GM10248 (cell line): ENCODE measurements at regions not wholly inside any gene's neighbourhood (a gene's known extent, or its start where the extent isn't known, plus 50 kb on each side); places are given as distances from the start of the nearest gene placed in this dataset.

Source experiments
- CTCF ChIA-PET: fragments of 300-600 bp; sonication (Branson Sonifier 250); formaldehyde crosslinking; extraction: SDS; loops from one replicate; lab custom pipeline; 2021; ENCODE audit warnings: antibody characterized with exemption; lab: Yijun Ruan, JAX
- POLR2A ChIA-PET: fragments of 350-650 bp; sonication (Branson Sonifier 250); formaldehyde crosslinking; extraction: SDS; loops from one replicate; lab custom pipeline; 2020; ENCODE audit warnings: antibody characterized with exemption; lab: Yijun Ruan, JAX
- DNase-seq: peaks from one replicate; pipeline ENCODE4 v3.0.0; 2012; ENCODE audit errors: extremely low spot score
- TF ChIP-seq, protein P1 (sequence below): IDR thresholded peaks from 2 replicates; pipeline ENCODE4 v1.5.1; 2012; ENCODE audit warnings: mild to moderate bottlenecking, low read depth; ENCODE audit errors: extremely low read depth, missing control alignments, control extremely low read depth

DNA sequence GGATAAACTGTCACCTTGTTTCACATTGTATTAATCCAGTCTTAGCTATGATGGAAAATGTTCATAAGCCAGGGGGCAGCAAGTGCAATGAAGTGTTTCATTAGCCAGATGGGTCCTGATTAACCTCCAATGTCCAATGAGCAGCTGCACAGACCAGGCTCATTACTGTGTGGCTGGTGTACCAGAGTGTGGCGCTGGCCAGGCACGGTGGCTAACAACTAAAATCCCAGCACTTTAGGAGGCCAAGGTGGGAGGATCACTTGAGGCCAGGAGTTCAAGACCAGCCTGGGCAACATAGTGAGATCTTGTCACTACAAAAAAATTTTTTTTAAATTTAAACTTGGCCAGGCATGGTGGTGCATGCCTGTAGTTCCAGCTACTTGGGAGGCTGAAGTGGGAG lies 201.7 kb upstream of the FOXQ1 start:
- CTCF ChIA-PET, result no interaction called here
- TF ChIP-seq, protein P1, sequence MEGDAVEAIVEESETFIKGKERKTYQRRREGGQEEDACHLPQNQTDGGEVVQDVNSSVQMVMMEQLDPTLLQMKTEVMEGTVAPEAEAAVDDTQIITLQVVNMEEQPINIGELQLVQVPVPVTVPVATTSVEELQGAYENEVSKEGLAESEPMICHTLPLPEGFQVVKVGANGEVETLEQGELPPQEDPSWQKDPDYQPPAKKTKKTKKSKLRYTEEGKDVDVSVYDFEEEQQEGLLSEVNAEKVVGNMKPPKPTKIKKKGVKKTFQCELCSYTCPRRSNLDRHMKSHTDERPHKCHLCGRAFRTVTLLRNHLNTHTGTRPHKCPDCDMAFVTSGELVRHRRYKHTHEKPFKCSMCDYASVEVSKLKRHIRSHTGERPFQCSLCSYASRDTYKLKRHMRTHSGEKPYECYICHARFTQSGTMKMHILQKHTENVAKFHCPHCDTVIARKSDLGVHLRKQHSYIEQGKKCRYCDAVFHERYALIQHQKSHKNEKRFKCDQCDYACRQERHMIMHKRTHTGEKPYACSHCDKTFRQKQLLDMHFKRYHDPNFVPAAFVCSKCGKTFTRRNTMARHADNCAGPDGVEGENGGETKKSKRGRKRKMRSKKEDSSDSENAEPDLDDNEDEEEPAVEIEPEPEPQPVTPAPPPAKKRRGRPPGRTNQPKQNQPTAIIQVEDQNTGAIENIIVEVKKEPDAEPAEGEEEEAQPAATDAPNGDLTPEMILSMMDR, result no peak
- POLR2A ChIA-PET, result no interaction called here
- DNase-seq, result no peak

DNA sequence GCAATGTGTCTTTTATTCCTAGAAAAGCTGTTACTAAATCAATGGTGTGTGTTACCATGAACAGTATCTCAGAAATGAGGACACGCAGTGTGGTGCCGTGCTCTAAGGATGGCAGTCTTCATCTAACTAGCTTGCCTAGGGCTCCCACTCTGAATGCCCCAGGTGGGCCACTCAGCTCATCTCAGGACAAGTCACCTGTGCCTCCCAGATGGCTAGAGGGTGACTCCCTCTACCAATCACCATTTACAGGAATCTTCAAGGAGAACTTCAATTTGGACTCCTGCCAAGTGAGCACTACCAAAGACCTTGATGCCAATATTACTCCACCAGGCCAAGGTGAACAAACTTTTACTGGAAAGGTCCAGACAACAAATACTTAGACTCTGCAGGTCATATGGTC lies 202.8 kb upstream of the FOXQ1 start:
- POLR2A ChIA-PET, result no interaction called here
- CTCF ChIA-PET, result no interaction called here
- TF ChIP-seq, protein P1, result no peak
- DNase-seq, result no peak

DNA sequence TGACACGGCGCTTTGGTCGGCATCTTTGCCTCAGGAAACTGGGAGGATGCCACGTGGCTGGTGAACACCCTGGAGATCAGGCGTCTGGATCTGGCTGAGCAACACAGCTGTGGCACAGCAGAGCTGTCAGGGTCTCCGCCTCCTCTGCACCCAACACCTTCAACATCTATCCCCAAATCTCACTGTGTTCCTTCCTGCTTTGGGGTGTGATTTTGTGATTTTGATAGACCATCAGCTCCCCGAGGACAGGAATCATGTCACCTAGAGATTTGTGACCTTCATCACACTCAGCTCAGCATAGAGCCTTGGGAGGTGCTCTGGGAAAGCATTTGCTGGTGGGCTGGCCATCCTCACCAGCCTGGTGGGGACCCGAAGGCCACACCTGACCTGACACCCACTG lies 203.7 kb upstream of the FOXQ1 start:
- ChIA-PET CTCF (no interaction called here), POLR2A (no interaction called here)
- DNase-seq, result no peak
- TF ChIP-seq, protein P1, result no peak

DNA sequence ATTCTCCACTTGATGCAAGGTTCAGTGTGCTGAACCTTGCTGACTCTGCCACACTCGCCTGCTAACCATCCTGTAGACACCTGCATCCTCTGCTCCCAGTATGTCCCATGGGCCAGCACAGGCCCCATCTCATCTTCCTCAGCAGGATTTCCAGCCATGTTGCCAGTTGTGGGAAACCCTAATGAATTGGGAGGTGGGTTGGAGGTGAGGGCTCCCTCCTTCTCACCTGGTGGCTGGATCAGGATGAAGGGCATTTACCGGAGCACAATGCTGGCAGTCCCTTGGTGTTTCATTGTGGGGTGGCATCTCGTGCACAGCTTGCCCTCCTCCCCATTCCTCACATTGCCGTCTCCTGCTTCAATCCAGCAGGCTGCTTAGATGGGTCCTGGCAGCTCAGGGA lies 204.3 kb upstream of the FOXQ1 start:
- ChIA-PET POLR2A (no interaction called here), CTCF (no interaction called here)
- TF ChIP-seq, protein P1, result no peak
- no peak for DNase-seq

DNA sequence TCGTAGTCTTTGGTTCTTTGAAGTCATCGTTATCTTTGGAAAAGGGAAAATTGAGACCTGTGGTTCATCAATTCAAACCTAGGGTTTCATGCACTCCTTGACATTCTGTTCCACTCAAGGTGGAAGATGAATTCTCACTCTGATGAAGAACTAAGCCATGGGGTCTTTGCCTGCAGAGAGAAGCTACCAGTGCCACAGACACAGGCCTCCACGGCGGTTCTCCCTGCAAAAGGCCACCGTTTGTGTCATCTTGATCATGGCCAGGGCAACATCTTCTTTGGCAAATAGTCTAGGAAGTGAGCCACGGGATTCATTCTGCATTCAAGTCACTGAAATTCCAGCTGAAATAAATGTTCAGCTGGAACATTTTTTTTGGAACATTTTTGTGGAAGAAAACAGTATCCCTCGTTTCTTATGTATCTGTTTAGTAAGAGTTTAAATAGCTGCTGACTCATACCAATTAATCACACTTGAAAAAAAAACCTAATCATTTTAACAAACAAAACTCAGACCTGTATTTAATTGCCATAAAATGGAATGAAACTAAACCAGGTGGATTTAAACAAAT lies 206.0 kb upstream of the FOXQ1 start:
- TF ChIP-seq, protein P1, result no peak
- no peak for DNase-seq
- CTCF ChIA-PET, result no interaction called here
- POLR2A ChIA-PET, result no interaction called here

DNA sequence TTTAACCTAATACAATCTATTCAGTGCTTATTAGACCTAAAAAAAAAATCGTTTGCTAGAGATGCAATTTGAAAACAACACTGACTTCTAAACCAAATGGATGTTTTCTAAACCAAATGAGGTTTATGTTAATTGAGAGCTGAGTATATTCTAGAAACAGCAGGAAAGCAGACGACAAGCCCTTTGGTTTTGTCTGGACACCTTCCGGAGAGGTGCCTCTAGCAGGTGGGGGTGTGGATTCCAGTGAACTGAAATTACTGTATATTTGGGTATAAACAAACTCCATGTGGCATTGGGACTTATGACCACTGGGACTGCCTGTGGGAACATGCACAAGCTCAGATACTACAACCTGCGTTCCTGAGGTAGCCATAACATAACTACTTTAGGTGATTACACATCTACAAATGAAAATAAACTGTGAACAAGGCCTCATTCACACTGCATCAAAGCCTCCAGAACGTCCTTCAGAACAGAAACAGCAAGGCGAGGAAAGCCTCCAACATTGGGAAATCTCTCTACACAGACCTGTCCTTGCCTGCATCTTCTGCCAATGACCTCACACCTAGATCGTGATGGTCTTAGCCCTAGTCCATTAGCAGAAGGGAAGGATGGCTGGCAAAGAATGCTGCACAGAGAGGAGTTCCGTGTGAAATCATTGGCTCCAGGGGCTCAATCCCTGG lies 206.8 kb upstream of the FOXQ1 start:
- POLR2A ChIA-PET, result no interaction called here

More for the DNA sequence above, 206.8 kb upstream of the FOXQ1 start:
- CTCF ChIA-PET, result no interaction called here
- TF ChIP-seq, protein P1, result no peak
- DNase-seq, result no peak
